HG03354 (cell line): ENCODE measurements at regions not wholly inside any gene's neighbourhood (a gene's known extent, or its start where the extent isn't known, plus 50 kb on each side); places are given as distances from the start of the nearest gene placed in this dataset.

Source experiments
- ATAC-seq: cut with Tn5 transposase; IDR thresholded peaks from one replicate; pipeline ENCODE4 v1.9.1; 2021; ENCODE audit warnings: mild to moderate bottlenecking; ENCODE audit not compliant: unreplicated experiment, poor library complexity, severe bottlenecking

GRCh38 chr9:75592586-75592985 lies 297.9 kb upstream of the PCSK5 start:
- no peak for ATAC-seq

GRCh38 chr9:75593920-75594319 lies 296.6 kb upstream of the PCSK5 start:
- no peak for ATAC-seq

DNA sequence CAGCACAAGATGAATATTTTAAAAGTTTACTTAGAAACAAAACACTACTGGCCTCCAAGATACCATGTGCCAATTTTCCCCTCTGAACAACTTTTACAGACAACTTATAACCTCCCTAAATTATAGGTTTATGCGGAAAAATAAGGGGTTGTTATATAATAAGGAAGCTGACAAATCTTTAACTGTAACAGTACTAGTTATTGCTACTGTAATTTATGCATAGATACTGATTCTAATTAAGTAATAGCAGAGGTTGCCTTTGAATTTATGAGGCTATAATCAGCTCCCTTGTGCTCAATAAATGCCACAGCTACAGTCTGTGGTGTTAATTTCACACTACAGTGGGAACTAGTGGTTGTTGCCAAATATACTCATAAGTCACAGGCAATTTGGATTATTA lies 291.3 kb upstream of the PCSK5 start:
- ATAC-seq: no peak

DNA sequence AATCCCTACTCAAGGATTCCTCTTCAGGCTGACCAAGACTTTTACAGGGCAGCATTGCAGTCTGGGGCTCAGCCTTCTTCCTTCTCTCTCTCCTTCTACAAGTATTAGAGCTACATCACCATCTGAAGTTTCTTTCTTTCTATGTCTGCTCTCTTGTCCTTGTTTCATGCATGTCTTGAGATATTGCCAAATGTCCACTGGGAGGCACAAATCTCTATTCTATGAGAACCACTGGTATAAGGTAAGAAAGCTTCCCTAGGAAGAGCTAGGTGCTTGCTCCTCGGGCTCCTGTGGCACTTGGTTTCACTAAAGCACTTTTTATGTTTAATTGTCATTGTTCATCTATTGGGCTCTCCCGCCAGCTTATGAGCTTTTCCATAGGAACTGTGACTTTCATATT lies 289.2 kb upstream of the PCSK5 start:
- no peak for ATAC-seq

GRCh38 chr9:75602060-75602459 lies 288.4 kb upstream of the PCSK5 start:
- no peak for ATAC-seq

DNA sequence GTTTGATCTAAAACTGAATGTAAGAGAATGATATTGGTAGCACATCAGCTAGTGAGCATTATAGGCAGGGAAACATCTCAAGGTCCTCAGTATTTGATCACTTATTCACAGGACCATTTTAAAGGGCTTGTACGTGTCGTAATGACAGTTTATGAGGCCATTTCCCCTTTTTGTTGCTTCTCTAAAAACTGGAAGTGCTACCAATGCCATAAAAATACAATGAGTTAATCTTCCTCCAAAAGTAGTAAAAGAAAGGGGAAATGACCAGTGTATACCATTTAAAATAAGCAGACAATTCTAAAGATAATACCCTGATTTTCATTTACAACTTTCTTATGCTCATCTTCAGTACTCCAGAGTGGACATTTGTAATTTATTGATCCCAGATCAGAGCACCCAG lies 285.8 kb upstream of the PCSK5 start:
- no peak for ATAC-seq

GRCh38 chr9:75607521-75607920 lies 283.0 kb upstream of the PCSK5 start:
- no peak for ATAC-seq

DNA sequence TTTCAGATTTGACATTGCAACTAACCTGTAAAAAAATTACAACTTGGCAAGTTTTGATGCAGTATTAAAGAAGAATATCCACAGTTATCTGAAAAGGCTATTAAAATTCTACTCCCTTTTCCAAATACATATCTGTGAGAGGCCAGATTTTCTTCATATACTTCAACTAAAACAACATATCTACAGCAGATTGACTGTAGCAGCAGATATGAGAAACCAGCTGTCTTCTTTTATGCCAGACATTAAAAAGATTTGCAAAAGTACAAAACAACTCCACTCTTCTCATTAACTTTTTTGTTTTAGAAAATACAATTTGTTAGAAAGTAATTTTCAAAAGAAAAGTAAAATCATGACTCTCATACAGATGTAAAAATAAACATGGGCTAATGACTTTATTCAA lies 281.1 kb upstream of the PCSK5 start:
- no peak for ATAC-seq

DNA sequence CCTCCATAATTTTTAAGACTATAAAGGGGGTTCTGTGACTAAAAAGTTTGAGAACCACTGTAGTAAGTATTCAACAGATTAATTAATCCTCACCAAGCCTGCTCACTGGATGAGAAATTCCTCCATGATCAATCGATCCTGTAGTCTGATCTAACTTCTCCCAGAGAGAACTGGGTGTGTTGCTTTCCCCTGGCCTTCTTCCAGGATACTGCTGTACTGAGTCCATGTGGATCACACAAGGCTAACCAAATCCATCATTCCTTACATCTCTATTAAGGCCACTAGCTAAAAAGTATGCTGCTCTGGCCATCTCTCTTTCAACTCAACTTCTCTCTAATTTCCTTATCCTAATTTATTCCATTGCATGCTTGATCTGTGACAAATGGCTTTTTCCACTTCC lies 280.2 kb upstream of the PCSK5 start:
- no peak for ATAC-seq

- ATAC-seq: no peak
These were observed 278.3 kb upstream of the PCSK5 start for GRCh38 chr9:75612205-75612604.

- ATAC-seq: no peak
These were observed 277.7 kb upstream of the PCSK5 start for GRCh38 chr9:75612754-75613153.

GRCh38 chr9:75615284-75615683 lies 275.2 kb upstream of the PCSK5 start:
- no peak for ATAC-seq

- no peak for ATAC-seq
These were observed 274.4 kb upstream of the PCSK5 start for GRCh38 chr9:75616052-75616451.

DNA sequence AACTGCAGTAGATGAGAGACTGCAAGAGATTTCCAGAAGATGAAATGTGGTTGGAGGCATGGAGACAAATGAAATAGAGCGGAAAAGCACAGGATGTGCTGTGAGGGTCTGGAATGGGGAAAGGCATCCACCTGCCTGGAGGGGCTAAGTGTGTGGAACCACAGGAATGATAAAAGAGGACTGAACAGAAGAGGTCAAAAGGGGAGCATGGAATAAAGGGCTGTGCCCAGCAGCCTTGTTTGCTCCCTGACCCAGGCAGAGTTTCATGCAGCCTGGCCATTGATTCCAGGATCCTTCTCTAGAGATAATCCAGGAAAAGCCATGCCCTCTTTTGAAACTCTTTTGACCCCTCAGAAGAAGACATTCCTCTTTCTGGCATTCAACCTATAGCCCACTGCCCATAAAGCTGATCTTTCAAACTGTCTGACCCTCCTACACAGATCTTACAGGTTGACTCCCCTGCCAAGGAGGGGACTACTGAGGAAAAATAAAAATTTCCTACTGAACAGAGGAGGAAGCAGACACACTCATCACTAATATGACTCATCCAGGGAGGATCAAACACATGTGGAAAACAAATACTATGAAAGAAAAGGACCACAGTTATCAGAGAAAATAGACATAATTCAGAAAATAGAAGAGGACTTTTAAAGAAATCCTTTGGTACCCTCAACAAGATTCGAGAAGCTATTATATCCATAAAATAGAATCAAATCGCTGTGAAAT lies 273.5 kb upstream of the PCSK5 start:
- no peak for ATAC-seq

- no peak for ATAC-seq
These were observed 267.0 kb upstream of the PCSK5 start for GRCh38 chr9:75623462-75623861.

DNA sequence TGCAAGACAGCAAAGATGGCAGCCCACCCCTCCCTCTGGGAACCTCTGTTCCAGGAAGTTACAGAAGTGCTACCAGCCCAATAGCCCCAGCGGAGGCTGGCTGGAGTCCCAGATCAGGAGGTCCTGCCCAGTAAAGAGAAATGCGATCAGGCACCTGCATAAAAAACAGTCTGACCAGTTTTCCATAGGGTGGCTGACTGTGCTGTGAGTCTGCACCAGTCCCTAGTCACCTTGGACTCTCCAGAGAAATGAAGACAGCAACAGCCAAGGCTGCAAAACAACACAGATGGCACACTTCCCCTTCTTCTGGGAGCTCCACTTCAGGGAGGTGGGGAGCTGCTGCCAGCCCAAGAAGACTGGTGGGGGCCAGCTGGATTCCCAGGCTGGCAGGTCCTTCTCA lies 265.5 kb upstream of the PCSK5 start:
- ATAC-seq: no peak

DNA sequence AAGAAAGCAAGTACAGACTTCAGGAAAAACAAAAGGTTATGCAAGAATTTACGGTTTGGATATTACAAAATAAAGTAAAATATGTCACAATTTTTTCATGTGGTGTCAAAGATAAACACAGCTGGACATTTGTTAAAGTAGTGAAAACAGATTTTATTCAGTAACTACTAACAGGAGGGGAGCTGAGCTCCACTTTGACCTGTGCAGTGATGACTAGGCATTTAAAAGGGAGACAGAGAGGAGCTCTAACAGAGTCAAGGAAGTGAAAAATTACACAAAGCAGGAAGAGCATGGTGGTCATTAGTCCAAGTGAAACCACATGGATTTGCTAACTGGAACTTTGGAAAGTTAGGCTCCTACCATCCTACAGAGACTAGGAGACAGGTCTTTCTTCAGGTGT lies 263.6 kb upstream of the PCSK5 start:
- ATAC-seq: no peak

DNA sequence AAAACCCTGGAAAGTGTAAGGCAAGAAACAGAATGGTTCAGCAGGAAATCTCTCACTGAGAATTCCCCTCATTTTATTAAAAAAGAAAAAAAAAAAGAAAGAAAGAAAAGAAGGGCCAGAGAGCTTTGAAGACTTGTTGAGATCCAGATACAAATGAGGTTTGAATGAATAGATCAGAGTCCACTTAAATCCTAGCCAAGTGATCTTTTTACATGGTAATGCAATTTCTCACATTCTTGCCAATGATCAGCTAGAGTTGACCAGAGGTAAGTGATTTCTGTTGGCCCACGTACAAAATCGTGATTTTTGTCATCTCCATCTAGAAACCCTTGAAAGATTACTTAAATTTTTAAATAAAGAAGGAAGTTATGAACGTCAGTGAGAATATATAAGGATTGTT lies 261.5 kb upstream of the PCSK5 start:
- no peak for ATAC-seq

- no peak for ATAC-seq
These were observed 256.9 kb upstream of the PCSK5 start for GRCh38 chr9:75633451-75634057.

DNA sequence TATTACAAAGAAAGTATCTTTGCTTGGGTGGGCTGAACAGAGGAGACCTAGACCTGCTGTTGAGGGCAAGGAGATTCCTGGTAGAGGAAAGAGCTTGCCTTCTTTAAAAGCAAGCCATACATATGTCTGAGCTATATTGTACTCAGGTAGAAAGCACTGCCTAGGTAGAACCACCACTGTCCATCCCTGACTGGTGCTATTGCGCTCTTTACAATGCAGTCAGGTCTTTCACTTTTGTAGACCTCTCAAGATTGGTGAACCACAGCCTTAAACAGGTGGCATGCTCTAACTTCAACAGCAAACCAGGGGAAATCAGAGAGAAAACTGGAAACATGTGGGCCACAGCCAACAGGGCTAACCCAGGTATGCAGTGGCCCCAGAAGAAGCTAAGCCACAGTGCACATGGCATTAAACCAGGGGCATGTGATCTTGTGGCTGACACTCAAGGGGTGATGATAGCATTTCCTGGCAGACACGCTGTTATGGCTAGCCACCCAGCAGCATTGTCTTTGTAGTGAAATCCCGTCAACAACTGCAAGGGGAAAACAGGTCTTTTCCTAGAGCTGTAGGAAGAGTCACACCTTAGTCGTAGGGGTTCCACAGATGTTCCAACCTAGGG lies 253.9 kb upstream of the PCSK5 start:
- no peak for ATAC-seq

DNA sequence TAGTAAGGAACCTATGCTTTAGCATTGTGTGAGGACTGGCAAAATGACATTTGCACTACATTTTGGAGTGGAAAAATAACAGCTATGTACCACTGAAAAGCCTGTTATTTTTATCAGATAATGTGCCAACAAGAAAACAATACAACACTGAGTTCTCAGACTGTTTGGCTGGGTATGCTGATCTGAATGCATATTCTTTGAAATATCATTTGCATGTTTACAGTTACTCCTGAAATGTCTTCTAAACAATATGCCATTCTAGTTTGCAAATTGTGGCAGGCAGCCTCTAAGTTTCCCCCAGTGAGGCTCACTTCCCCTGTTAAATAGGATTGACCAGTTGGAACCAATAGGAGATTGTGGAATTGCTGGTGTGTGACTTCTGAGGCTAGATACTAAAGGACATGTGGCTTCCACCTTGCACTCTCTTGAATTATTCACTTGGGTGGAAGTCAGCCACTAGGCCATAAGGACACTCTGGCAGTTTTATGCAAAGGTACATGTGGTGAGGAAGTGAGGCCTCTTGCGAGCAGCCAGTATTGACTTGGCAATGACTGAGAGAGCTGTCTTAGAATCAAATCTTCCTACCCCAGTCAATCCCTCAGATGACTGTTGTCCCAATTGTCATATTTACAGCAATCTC lies 250.4 kb upstream of the PCSK5 start:
- no peak for ATAC-seq
